K562 (cell line): ENCODE measurements at regions not wholly inside any gene's neighbourhood (a gene's known extent, or its start where the extent isn't known, plus 50 kb on each side); places are given as distances from the start of the nearest gene placed in this dataset.

Experiments used
- ATAC-seq: fragments of 200-7000 bp; cut with Tn5 transposase; 3 replicates; pipeline ENCODE4 v1.9.1; 2020; ENCODE audit warnings: moderate library complexity
- BruUV-seq: library from RNA; stranded (reverse); fragments of 400-500 nt; replicated peaks from 2 replicates; lab custom pipeline; 2021; lab: Mats Ljungman, UMichigan
- CTCF ChIA-PET: fragments of 300-600 bp; formaldehyde crosslinking; extraction: SDS; loops from one replicate; lab custom pipeline; 2021; ENCODE audit warnings: low intra/inter-chr PET ratio; lab: Yijun Ruan, JAX
- POLR2A ChIA-PET: fragments of 300-600, 350-650 bp; sonication (Branson Sonifier 250); formaldehyde crosslinking; extraction: SDS; loops from one replicate; lab custom pipeline; 2021; ENCODE audit warnings: antibody characterized with exemption, inconsistent platforms; lab: Yijun Ruan, JAX
- DNase-seq, 4 experiments: peaks; one replicate each; pipeline versions ENCODE4 v3.0.0 to v3.0.0-alpha.2; 2011 to 2018; ENCODE audit warnings: low spot score in 3 of 4, mixed read lengths in 3 of 4; ENCODE audit errors: extremely low read depth in 1 of 4
- FAIRE-seq: peaks from 2 replicates; lab custom pipeline; 2011; peaks lifted over from hg19 to GRCh38; lab: Jason Lieb, UNC
- H2AFZ ChIP-seq: 2 replicates; pipeline ENCODE4 v1.6.0; 2011; ENCODE audit warnings: low read depth, low read length, control low read depth, inconsistent platforms
- H3K27ac ChIP-seq: fragments of 200-600 bp; 3 replicates; pipeline ENCODE4 v1.8.0; 2011; ENCODE audit warnings: low read depth, mild to moderate bottlenecking, control low read depth, inconsistent platforms, low read length, moderate library complexity, mixed read lengths; ENCODE audit errors: extremely low read depth
- H3K27me3 ChIP-seq, 2 experiments: fragments of 300-600 bp in 1 of 2; 2 replicates in 1 of 2; 3 replicates in 1 of 2; pipeline versions ENCODE4 v1.6.0 to v1.8.0; 2011; ENCODE audit warnings: inconsistent platforms in 2 of 2, low read length in 2 of 2, mild to moderate bottlenecking in 1 of 2, mixed read lengths in 1 of 2, moderate library complexity in 1 of 2; ENCODE audit not compliant: control insufficient read depth in 2 of 2, insufficient read depth in 2 of 2
- H3K36me3 ChIP-seq: fragments of 300-600 bp; 3 replicates; pipeline ENCODE4 v1.8.0; 2011; ENCODE audit warnings: mild to moderate bottlenecking, low read length, inconsistent platforms; ENCODE audit not compliant: control insufficient read depth, insufficient read depth
- H3K4me1 ChIP-seq, 2 experiments: fragments of 200-600 bp in 1 of 2; replicated peaks in 1 of 2; 2 replicates in 1 of 2; 3 replicates in 1 of 2; pipeline versions ENCODE4 v1.5.1 to v1.8.0; 2011; ENCODE audit warnings: inconsistent platforms in 2 of 2, low read length in 2 of 2, mild to moderate bottlenecking in 1 of 2, mixed read lengths in 1 of 2, moderate library complexity in 1 of 2; ENCODE audit not compliant: control insufficient read depth in 2 of 2, insufficient read depth in 2 of 2
- H3K4me2 ChIP-seq: 2 replicates; pipeline ENCODE4 v1.6.1; 2011; ENCODE audit warnings: low read length, control low read depth, inconsistent platforms, mixed read lengths; ENCODE audit not compliant: insufficient read depth
- H3K4me3 ChIP-seq: fragments of 200-600 bp; sonication (generic), shearing (Covaris generic); 2 replicates; pipeline ENCODE4 v1.5.1; 2016; ENCODE audit warnings: control low read depth, inconsistent platforms
- H3K79me2 ChIP-seq: fragments of 200-600 bp; 3 replicates; pipeline ENCODE4 v1.8.0; 2011; ENCODE audit warnings: low read length, inconsistent platforms; ENCODE audit not compliant: control insufficient read depth, insufficient read depth
- H3K9ac ChIP-seq, 2 experiments: 2 replicates each; pipeline versions ENCODE4 v1.6.0 to v1.6.1; 2011; ENCODE audit warnings: low read depth in 2 of 2, low read length in 2 of 2, control low read depth in 1 of 2, inconsistent platforms in 1 of 2, mild to moderate bottlenecking in 1 of 2, mixed read lengths in 1 of 2; ENCODE audit not compliant: insufficient read depth in 1 of 2
- H3K9me1 ChIP-seq: one replicate; pipeline ENCODE4 v1.6.0; 2011; ENCODE audit warnings: inconsistent platforms, mild to moderate bottlenecking, low read length, moderate library complexity; ENCODE audit not compliant: control insufficient read depth, insufficient read depth
- H3K9me3 ChIP-seq: replicated peaks from 2 replicates; pipeline ENCODE4 v1.5.1; 2011; ENCODE audit warnings: low read depth, low read length, inconsistent platforms; ENCODE audit not compliant: control insufficient read depth, insufficient read depth
- H4K20me1 ChIP-seq: replicated peaks from 2 replicates; pipeline ENCODE4 v1.6.1; 2011; ENCODE audit warnings: low read length, inconsistent platforms, mixed read lengths; ENCODE audit not compliant: control insufficient read depth, insufficient read depth
- E2F3 ChIP-seq: fragments of 250-450 bp; sonication (Bioruptor Pico); IDR thresholded peaks from 2 replicates; pipeline ENCODE4 v1.4.0; 2020; ENCODE audit warnings: mild to moderate bottlenecking
- ERF ChIP-seq: fragments of 450-650 bp; formaldehyde crosslinking; IDR thresholded peaks from 2 replicates; pipeline ENCODE4 v1.4.0; 2020; ENCODE audit warnings: mild to moderate bottlenecking, mixed read lengths
- HEY1 ChIP-seq: fragments of 250-450 bp; sonication (Bioruptor Pico); IDR thresholded peaks from 2 replicates; pipeline ENCODE4 v1.5.0; 2020; ENCODE audit warnings: mild to moderate bottlenecking, moderate library complexity, borderline replicate concordance
- JUND ChIP-seq, 2 experiments: IDR thresholded peaks; 2 replicates in 1 of 2; 3 replicates in 1 of 2; pipeline ENCODE4 v1.6.1; 2011; ENCODE audit warnings: borderline replicate concordance in 2 of 2, low read depth in 2 of 2, low read length in 2 of 2, improper control_type of control experiment in 1 of 2, missing biosample characterization in 1 of 2, missing genetic modification characterization in 1 of 2, missing genetic modification reagents in 1 of 2
- MEIS2 ChIP-seq: fragments of 450-650 bp; IDR thresholded peaks from 2 replicates; pipeline ENCODE4 v1.6.1; 2014; ENCODE audit warnings: mild to moderate bottlenecking; ENCODE audit not compliant: partially characterized antibody
- MTA3 ChIP-seq: fragments of 450-650 bp; formaldehyde crosslinking; IDR thresholded peaks from 2 replicates; pipeline ENCODE4 v1.6.1; 2017; ENCODE audit warnings: mild to moderate bottlenecking, borderline replicate concordance
- NRF1 ChIP-seq, 2 experiments: fragments of 450-650 bp; IDR thresholded peaks in 1 of 2; conservative IDR thresholded peaks in 1 of 2; 2 replicates each; pipeline ENCODE4 v1.6.1; 2014; ENCODE audit warnings: mild to moderate bottlenecking in 2 of 2
- PHB ChIP-seq: fragments of 250-450 bp; sonication (Bioruptor Pico); IDR thresholded peaks from 2 replicates; pipeline ENCODE4 v1.5.0; 2021
- POLR2AphosphoS5 ChIP-seq: IDR thresholded peaks from 2 replicates; pipeline ENCODE4 v1.6.1; 2011; ENCODE audit warnings: mild to moderate bottlenecking, low read depth, low read length, moderate library complexity; ENCODE audit not compliant: control insufficient read depth, insufficient read depth
- POLR2H ChIP-seq: IDR thresholded peaks from 2 replicates; pipeline ENCODE4 v1.6.1; 2016; ENCODE audit warnings: missing genetic modification characterization, low read depth, mild to moderate bottlenecking, control low read depth, missing compliant biosample characterization, moderate library complexity
- SFPQ ChIP-seq: fragments of 200-400 bp; formaldehyde crosslinking; IDR thresholded peaks from 2 replicates; pipeline ENCODE4 v1.6.1; 2017; ENCODE audit warnings: mild to moderate bottlenecking, low read depth, low read length, moderate library complexity
- SMAD1 ChIP-seq: fragments of 150-350 bp; IDR thresholded peaks from 2 replicates; pipeline ENCODE4 v1.6.1; 2014; ENCODE audit warnings: low read length, low read depth; ENCODE audit not compliant: partially characterized antibody
- USF1 ChIP-seq: sonication (generic); formaldehyde crosslinking; IDR thresholded peaks from 2 replicates; pipeline ENCODE4 v1.9.0; 2022; ENCODE audit warnings: mild to moderate bottlenecking, missing genetic modification reagents
- XRCC5 ChIP-seq: fragments of 200-400 bp; formaldehyde crosslinking; IDR thresholded peaks from 2 replicates; pipeline ENCODE4 v1.6.1; 2017; ENCODE audit warnings: low read depth, mild to moderate bottlenecking, low read length
- ZBTB12 ChIP-seq: fragments of 250-450 bp; sonication (Bioruptor Pico); IDR thresholded peaks from 2 replicates; pipeline ENCODE4 v1.4.0; 2020
- ZNF449 ChIP-seq: fragments of 250-450 bp; sonication (Bioruptor Pico); IDR thresholded peaks from 2 replicates; pipeline ENCODE4 v1.8.0; 2022; ENCODE audit warnings: moderate library complexity, mild to moderate bottlenecking, inconsistent platforms
- WGBS: fragments of 100-300 bp; shearing (Covaris generic); methylation state at CpG from one replicate; pipeline ENCODE4 v1.1.6; 2016; ENCODE audit warnings: low coverage, mixed read lengths; ENCODE audit not compliant: insufficient coverage; ENCODE audit errors: missing lambda C conversion rate; 5-methylcytosine and 5-hydroxymethylcytosine counted together
- in situ Hi-C: fragments of 300-500 bp; cut with MboI; formaldehyde crosslinking; loops from 4 replicates; pipeline ENCODE4 v1.15.0; 2018; ENCODE audit warnings: inconsistent platforms, mixed read lengths
- intact Hi-C: fragments of 100-400 bp; cut with micrococcal nuclease; formaldehyde crosslinking; loops from 2 replicates; pipeline ENCODE4 v1.14.2; 2022

- TF ChIP-seq ZBTB12, result no peak
Observed at GRCh38 chr13:29688193-29688592, 92.7 kb upstream of the SLC7A1 start (continued).

- CTCF ChIA-PET, result no interaction called here
- no TSS peak for BruUV-seq
- Histone ChIP-seq H3K9me3 (no peaks in the 10 kb centered on the region), H3K4me1 (no peaks in the 10 kb centered on the region), H4K20me1 (no peaks in the 10 kb centered on the region; the same call in 1 of the 2 replicates), H3K79me2 (no peaks in the 10 kb centered on the region), H3K27me3 (peaks cover 0 to 3% of the 10 kb centered on the region in 2 experiments; a peak in 2 of 5 replicates), H3K9ac (no peak overlapping the region), H3K27ac (no peak overlapping the region), H3K4me3 (no peak overlapping the region), H3K36me3 (no peaks in the 10 kb centered on the region), H2AFZ (no peak overlapping the region), H3K4me2 (no peak overlapping the region), H3K9me1 (no peaks in the 10 kb centered on the region)
- in situ Hi-C loops (no loop called here), intact Hi-C loops (no loop called here)
- POLR2A ChIA-PET, result no interaction called here
- FAIRE-seq, result no peak
- ATAC-seq, result no peak
- no peak for DNase-seq
- WGBS, result 0% methylated on average over 1 of the region's 1 CpG
- TF ChIP-seq ERF, result no peak
- no peak for TF ChIP-seq E2F3 (CRISPR knock-in tag)
- TF ChIP-seq NRF1 (conservative IDR thresholded peaks at IDR 0.05 in 1 of 2, IDR thresholded peaks at IDR 0.05 in 1 of 2), result no peak
- TF ChIP-seq ZNF449 (CRISPR knock-in tag), result no peak
- no peak for TF ChIP-seq HEY1 (CRISPR knock-in tag)
- no peak for TF ChIP-seq POLR2AphosphoS5
- TF ChIP-seq USF1 (CRISPR knock-in tag), result no peak
- TF ChIP-seq PHB (CRISPR knock-in tag), result no peak
- TF ChIP-seq SMAD1, result no peak
- TF ChIP-seq JUND (IDR thresholded peaks at IDR 0.05; ENCODE audit: borderline replicate concordance, low read depth, low read length), result no peak
- no peak for TF ChIP-seq JUND (tag; IDR thresholded peaks at IDR 0.05; ENCODE audit: borderline replicate concordance, low read depth, low read length)
- no peak for TF ChIP-seq SFPQ
- TF ChIP-seq XRCC5, result no peak
- TF ChIP-seq POLR2H (tag), result no peak
- TF ChIP-seq MTA3, result no peak
- TF ChIP-seq MEIS2, result no peak
Observed at GRCh38 chr13:29684441-29684840, 89.0 kb upstream of the SLC7A1 start.
